CD4-positive, CD25-positive, alpha-beta regulatory T cell (primary cell): ENCODE measurements at regions not wholly inside any gene's neighbourhood (a gene's known extent, or its start where the extent isn't known, plus 50 kb on each side); places are given as distances from the start of the nearest gene placed in this dataset.
"Not testable (repeated sequence)": the region's sequence is repeated elsewhere in the genome, so short reads cannot be mapped to it uniquely, and the experiment has no call there.

Experiments used
- ATAC-seq, 2 donors: fragments of 150-1000 bp; cut with Tn5 transposase; one replicate each; pipeline ENCODE4 v1.10.0; 2021; ENCODE audit warnings: low read depth in 2 of 2, moderate number of reproducible peaks in 2 of 2, moderate library complexity in 1 of 2
- DNase-seq, 3 donors: peaks; one replicate each; pipeline versions ENCODE4 v3.0.0 to v3.0.0-alpha.2; 2012 to 2022; ENCODE audit warnings: mixed read lengths in 1 of 3
- H3K27ac ChIP-seq: one replicate; pipeline ENCODE4 v1.7.0; 2013; ENCODE audit warnings: mild to moderate bottlenecking, low read length; ENCODE audit not compliant: insufficient read depth, poor library complexity, severe bottlenecking
- H3K27me3 ChIP-seq: one replicate; pipeline ENCODE4 v1.7.0; 2013; ENCODE audit warnings: low read length; ENCODE audit not compliant: control insufficient read depth, insufficient read depth
- H3K36me3 ChIP-seq: one replicate; pipeline ENCODE4 v1.7.0; 2013; ENCODE audit warnings: mild to moderate bottlenecking, low read length, moderate library complexity; ENCODE audit not compliant: control insufficient read depth, insufficient read depth
- H3K4me1 ChIP-seq: 2 replicates; pipeline ENCODE4 v1.7.0; 2013; ENCODE audit warnings: mild to moderate bottlenecking, low read length; ENCODE audit not compliant: insufficient read depth, control insufficient read depth, poor library complexity, severe bottlenecking
- H3K4me3 ChIP-seq: one replicate; pipeline ENCODE4 v1.7.0; 2013; ENCODE audit warnings: low read depth, mild to moderate bottlenecking, low read length, moderate library complexity
- H3K9me3 ChIP-seq, 2 experiments: 1 replicate in 1 of 2; 2 replicates in 1 of 2; pipeline ENCODE4 v1.7.0; 2013; ENCODE audit warnings: low read length in 2 of 2, mild to moderate bottlenecking in 1 of 2, moderate library complexity in 1 of 2; ENCODE audit not compliant: control insufficient read depth in 2 of 2
- H3K27ac Mint-ChIP-seq, 3 donors: one replicate each; pipeline ENCODE4 v1.8.0; 2020 to 2022; ENCODE audit warnings: mild to moderate bottlenecking in 3 of 3, mixed read lengths in 3 of 3, moderate library complexity in 2 of 3
- H3K27me3 Mint-ChIP-seq: one replicate; pipeline ENCODE4 v1.8.0; 2022; ENCODE audit warnings: mild to moderate bottlenecking, mixed read lengths
- H3K36me3 Mint-ChIP-seq: one replicate; pipeline ENCODE4 v1.8.0; 2020; ENCODE audit warnings: mixed read lengths
- H3K4me1 Mint-ChIP-seq, 4 donors: one replicate each; pipeline ENCODE4 v1.8.0; 2020 to 2022; ENCODE audit warnings: mixed read lengths in 4 of 4, mild to moderate bottlenecking in 1 of 4
- H3K4me3 Mint-ChIP-seq, 4 donors: one replicate each; pipeline ENCODE4 v1.8.0; 2020 to 2022; ENCODE audit warnings: mild to moderate bottlenecking in 4 of 4, mixed read lengths in 4 of 4, moderate library complexity in 3 of 4
- H3K9me3 Mint-ChIP-seq, 7 donors: one replicate each; pipeline ENCODE4 v1.8.0; 2020 to 2022; ENCODE audit warnings: mixed read lengths in 7 of 7, mild to moderate bottlenecking in 3 of 7, moderate library complexity in 2 of 7

DNA sequence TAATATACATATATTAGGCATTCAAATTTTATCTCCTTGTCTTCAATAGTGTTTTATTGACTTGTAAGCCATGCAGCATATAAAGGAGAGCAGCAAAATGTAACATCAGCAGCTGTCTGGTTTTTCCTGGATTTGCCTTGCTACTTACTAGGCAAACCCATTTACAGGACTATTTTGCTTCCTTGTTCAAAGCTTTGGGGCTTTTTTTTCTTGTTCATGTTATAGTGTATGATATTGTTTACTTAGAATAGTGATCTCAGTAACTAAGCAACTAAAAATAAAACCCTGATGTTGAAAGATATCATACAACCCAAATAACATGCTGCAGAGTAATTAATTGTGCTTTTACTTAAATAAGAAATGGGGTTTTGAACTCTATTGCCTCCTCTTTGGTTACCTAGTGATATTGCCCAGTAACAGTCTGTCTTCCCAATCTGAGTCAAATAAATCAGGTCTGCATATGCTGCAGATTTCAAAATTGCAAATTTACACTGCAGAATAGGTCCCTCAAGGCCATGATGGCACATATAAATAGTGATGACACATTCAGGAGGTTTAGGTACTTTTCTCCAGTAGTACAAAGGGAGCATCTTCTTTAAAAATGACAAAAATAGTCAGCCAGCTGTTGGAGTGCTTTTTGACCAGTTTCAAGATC, 578.1 kb upstream of the NECTIN3 start:
- ATAC-seq (no peak), DNase-seq (no peak)
- no peaks in the 10 kb centered on the region for H3K27me3 Mint-ChIP-seq
- no peak overlapping the region for H3K4me3 ChIP-seq
- H3K4me3 Mint-ChIP-seq, result no peak overlapping the region
- H3K9me3 Mint-ChIP-seq, result peaks cover 0 to 10% (median 2%) of the 10 kb centered on the region in 7 donors
- H3K4me1 Mint-ChIP-seq, result no peaks in the 10 kb centered on the region
- no peaks in the 10 kb centered on the region for H3K4me1 ChIP-seq
- no peaks in the 10 kb centered on the region for H3K9me3 ChIP-seq
- H3K36me3 ChIP-seq, result no peaks in the 10 kb centered on the region
- H3K36me3 Mint-ChIP-seq, result no peaks in the 10 kb centered on the region
- H3K27ac ChIP-seq, result no peak overlapping the region
- no peak overlapping the region for H3K27ac Mint-ChIP-seq
- no peaks in the 10 kb centered on the region for H3K27me3 ChIP-seq

DNA sequence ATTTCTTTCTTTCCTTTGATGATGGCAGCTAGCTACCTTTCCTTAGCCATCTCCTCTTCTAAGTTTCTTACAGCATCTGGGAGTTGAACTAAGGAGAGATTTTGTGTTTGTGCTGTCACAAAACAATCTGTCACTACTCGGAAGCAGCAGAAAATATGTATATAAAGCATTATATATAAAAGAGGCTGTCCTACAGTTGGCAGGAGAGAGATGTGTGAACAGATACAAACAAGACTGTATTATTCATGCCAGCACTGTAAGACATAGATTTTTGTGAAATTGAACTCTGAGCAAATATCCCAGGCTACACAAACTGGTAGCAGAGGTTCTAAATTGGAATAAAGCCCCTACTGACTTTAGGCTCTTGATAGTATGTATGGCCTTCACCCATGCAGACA, 577.5 kb upstream of the NECTIN3 start:
- Histone ChIP-seq H3K27me3 (no peaks in the 10 kb centered on the region), H3K27ac (no peak overlapping the region), H3K36me3 (no peaks in the 10 kb centered on the region), H3K4me1 (no peaks in the 10 kb centered on the region), H3K4me3 (no peak overlapping the region), H3K9me3 (no peaks in the 10 kb centered on the region)
- Mint-ChIP-seq H3K4me3 (no peak overlapping the region), H3K27me3 (no peaks in the 10 kb centered on the region), H3K27ac (no peak overlapping the region), H3K36me3 (no peaks in the 10 kb centered on the region), H3K9me3 (peaks cover 0 to 6% (median 2%) of the 10 kb centered on the region in 7 donors), H3K4me1 (no peaks in the 10 kb centered on the region)
- DNase-seq, result no peak
- no peak for ATAC-seq

DNA sequence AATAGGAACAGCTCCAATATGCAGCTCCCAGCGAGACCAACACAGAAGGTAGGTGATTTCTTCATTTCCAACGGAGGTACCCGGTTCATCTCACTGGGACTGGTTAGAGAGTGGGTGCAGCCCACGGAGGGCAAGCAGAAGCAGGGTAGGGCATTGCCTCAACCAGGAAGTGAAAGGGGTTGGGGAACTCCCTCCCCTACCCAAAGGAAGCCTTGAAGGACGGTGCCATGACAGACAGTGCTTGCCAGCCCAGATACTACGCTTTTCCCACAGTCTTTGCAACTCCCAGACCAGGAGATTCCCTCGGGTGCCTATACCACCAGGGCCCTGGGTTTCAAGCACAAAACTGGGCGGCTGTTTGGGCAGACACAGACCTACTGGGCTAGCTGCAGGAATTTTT, 576.9 kb upstream of the NECTIN3 start:
- Mint-ChIP-seq H3K9me3 (peaks cover 0 to 5% (median 1%) of the 10 kb centered on the region in 7 donors), H3K4me1 (no peaks in the 10 kb centered on the region), H3K36me3 (no peaks in the 10 kb centered on the region)

DNA sequence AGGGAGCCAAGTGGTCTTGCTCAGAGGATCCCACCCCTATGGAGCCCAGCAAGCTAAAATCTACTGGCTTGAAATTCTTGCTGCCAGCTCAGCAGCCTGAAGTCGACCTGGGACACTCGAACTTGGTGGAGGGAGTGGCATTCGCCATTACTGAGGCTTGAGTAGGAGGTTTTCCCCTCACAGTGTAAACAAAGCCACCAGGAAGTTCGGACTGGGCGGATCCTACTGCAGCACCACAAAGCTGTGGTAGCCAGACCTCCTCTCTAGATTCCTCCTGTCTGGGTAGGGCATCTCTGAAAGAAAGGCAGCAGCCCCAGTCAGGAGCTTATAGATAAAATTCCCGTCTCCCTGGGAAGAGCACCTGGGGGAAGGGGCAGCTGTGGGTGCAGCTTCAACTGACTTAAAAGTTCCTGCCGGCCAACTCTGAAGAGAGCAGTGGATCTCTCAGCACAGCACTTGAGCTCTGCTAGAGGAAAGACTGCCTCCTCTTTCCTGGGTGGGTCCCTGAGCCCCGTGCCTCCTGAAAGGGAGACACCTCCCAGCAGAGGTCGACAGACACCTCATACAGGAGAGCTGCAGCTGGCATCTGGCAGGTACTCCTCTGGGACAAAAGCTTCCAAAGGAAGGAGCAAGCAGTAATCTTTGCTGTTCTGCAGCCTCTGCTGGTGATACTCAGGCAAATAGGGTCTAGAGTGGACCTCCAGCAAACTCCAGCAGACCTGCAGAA, 576.3 kb upstream of the NECTIN3 start:
- Mint-ChIP-seq H3K27me3 (no peaks in the 10 kb centered on the region), H3K9me3 (peaks cover 0 to 8% (median 0%) of the 10 kb centered on the region in 7 donors), H3K4me3 (no peak overlapping the region), H3K36me3 (no peaks in the 10 kb centered on the region), H3K27ac (no peak overlapping the region), H3K4me1 (no peaks in the 10 kb centered on the region)
- H3K4me3 ChIP-seq, result no peak overlapping the region
- H3K27ac ChIP-seq, result no peak overlapping the region
- DNase-seq, result no peak
- no peaks in the 10 kb centered on the region for H3K27me3 ChIP-seq
- H3K4me1 ChIP-seq, result no peaks in the 10 kb centered on the region
- no peaks in the 10 kb centered on the region for H3K9me3 ChIP-seq
- H3K36me3 ChIP-seq, result no peaks in the 10 kb centered on the region
- ATAC-seq, result no peak

More for the DNA sequence above, 576.9 kb upstream of the NECTIN3 start:
- no peak overlapping the region for H3K27ac Mint-ChIP-seq
- no peak for ATAC-seq
- Histone ChIP-seq H3K4me3 (no peak overlapping the region), H3K36me3 (no peaks in the 10 kb centered on the region), H3K9me3 (no peaks in the 10 kb centered on the region), H3K27ac (no peak overlapping the region), H3K4me1 (no peaks in the 10 kb centered on the region), H3K27me3 (no peaks in the 10 kb centered on the region)
- H3K4me3 Mint-ChIP-seq, result no peak overlapping the region
- no peaks in the 10 kb centered on the region for H3K27me3 Mint-ChIP-seq
- DNase-seq, result no peak

DNA sequence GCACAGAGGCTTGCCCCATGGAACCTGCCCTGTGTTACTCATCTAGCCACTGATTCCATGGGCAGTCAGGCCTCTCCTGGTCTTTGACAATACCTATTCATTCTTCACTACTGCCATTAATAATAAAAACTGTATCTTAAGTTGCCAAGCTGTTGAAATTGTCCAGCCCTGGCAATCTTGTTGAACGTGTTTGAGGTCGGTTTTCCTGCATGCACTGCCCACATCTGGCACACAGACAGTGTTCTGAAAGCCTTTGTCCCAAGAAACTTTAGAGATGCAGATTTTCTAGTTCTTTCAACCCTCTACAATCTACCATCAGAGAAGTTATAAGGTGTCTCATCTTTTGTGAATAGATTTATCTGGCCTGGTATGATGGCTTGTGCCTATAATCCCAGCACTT, 567.2 kb upstream of the NECTIN3 start:
- Histone ChIP-seq H3K36me3 (no peaks in the 10 kb centered on the region), H3K27ac (no peak overlapping the region), H3K4me3 (no peak overlapping the region), H3K9me3 (no peaks in the 10 kb centered on the region), H3K4me1 (no peaks in the 10 kb centered on the region), H3K27me3 (no peaks in the 10 kb centered on the region)
- DNase-seq, result no peak
- Mint-ChIP-seq H3K4me1 (no peaks in the 10 kb centered on the region), H3K9me3 (peaks cover 0 to 11% (median 2%) of the 10 kb centered on the region in 7 donors), H3K27ac (no peak overlapping the region), H3K36me3 (no peaks in the 10 kb centered on the region), H3K27me3 (no peaks in the 10 kb centered on the region), H3K4me3 (no peak overlapping the region)
- ATAC-seq, result no peak

DNA sequence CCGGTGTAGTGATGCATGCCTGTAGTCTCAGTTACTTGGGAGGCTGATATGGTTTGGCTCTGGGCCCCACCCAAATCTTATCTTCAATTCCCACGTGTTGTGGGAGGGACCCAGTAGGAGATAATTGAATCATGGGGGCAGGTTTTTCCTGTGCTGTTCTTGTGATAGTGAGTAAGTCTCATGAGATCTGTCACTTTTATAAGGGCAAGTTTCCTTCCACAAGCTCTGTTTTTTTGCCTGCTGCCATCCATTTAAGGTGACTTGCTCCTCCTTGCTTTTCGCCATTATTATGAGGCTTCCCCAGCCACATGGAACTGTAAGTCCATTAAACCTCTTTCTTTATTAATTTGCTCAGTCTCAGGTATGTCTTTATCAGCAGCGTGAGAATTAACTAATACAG, 566.7 kb upstream of the NECTIN3 start:
- Mint-ChIP-seq H3K36me3 (no peaks in the 10 kb centered on the region), H3K4me1 (no peaks in the 10 kb centered on the region), H3K27me3 (no peaks in the 10 kb centered on the region), H3K4me3 (no peak overlapping the region), H3K27ac (no peak overlapping the region), H3K9me3 (peaks cover 0 to 12% (median 5%) of the 10 kb centered on the region in 7 donors)
- no peak overlapping the region for H3K4me3 ChIP-seq
- H3K36me3 ChIP-seq, result no peaks in the 10 kb centered on the region
- DNase-seq (no peak), ATAC-seq (no peak)
- no peaks in the 10 kb centered on the region for H3K27me3 ChIP-seq
- no peak overlapping the region for H3K27ac ChIP-seq
- no peaks in the 10 kb centered on the region for H3K4me1 ChIP-seq
- H3K9me3 ChIP-seq, result no peaks in the 10 kb centered on the region

DNA sequence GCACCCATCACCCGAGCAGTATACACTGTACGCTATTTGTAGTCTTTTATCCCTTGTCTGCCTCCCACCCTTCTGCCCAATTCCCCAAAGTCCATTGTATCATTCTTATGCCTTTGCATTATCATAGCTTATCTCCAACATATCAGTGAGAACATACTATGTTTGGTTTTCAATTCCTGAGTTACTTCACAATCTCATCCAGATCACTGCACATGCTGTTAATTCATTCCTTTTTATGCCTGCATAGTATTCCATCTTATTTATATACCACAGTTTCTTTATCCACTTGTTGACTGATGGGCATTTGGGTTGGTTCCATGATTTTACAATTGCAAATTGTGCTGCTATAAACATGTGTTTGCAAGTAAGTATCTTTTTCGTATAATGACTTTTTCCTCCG, 564.7 kb upstream of the NECTIN3 start:
- H3K36me3 Mint-ChIP-seq, result no peaks in the 10 kb centered on the region
- no peak overlapping the region for H3K4me3 ChIP-seq

DNA sequence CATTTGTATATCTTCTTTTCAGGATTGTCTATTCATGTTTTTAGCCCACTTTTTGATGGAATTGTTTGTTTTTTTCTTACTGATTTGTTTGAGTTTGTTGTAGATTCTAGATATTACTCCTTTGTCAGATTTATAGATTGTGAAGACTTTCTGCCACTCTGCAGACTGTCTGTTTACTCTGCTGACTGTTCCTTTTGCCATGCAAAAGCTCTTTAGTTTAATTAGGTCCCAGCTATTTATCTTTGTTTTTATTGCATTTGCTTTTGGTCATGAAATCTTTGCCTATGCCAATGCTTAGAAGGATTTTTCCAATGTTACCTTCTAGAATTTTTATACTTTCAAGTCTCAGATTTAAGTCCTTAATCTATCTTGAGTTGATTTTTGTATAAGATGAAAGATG, 564.0 kb upstream of the NECTIN3 start:
- not testable (repeated sequence) for H3K4me3 ChIP-seq, ATAC-seq, H3K4me3 Mint-ChIP-seq, H3K27ac Mint-ChIP-seq, DNase-seq, H3K27ac ChIP-seq, H3K27me3 Mint-ChIP-seq, H3K4me1 ChIP-seq, H3K27me3 ChIP-seq, H3K36me3 ChIP-seq, H3K9me3 ChIP-seq, H3K4me1 Mint-ChIP-seq, H3K36me3 Mint-ChIP-seq
- H3K9me3 Mint-ChIP-seq, result peaks cover 0 to 11% (median 5%) of the 10 kb centered on the region in 7 donors

More for the DNA sequence above, 564.7 kb upstream of the NECTIN3 start:
- H3K9me3 Mint-ChIP-seq, result peaks cover 0 to 11% (median 5%) of the 10 kb centered on the region in 7 donors
- no peak for ATAC-seq
- Histone ChIP-seq H3K27me3 (no peaks in the 10 kb centered on the region), H3K27ac (no peak overlapping the region), H3K4me1 (no peaks in the 10 kb centered on the region), H3K36me3 (no peaks in the 10 kb centered on the region), H3K9me3 (no peaks in the 10 kb centered on the region)
- no peaks in the 10 kb centered on the region for H3K27me3 Mint-ChIP-seq
- no peak for DNase-seq
- no peak overlapping the region for H3K4me3 Mint-ChIP-seq
- no peaks in the 10 kb centered on the region for H3K4me1 Mint-ChIP-seq
- no peak overlapping the region for H3K27ac Mint-ChIP-seq
